Endothelial cell of umbilical vein (primary cell): ENCODE measurements at regions not wholly inside any gene's neighbourhood (a gene's known extent, or its start where the extent isn't known, plus 50 kb on each side); places are given as distances from the start of the nearest gene placed in this dataset.

ENCODE experiments used
- CTCF ChIP-seq, 2 donors: IDR thresholded peaks; 1 replicate in 1 of 2; 2 replicates in 1 of 2; pipeline ENCODE4 v1.5.1; 2011; ENCODE audit warnings: low read length in 2 of 2, mild to moderate bottlenecking in 2 of 2, moderate library complexity in 2 of 2, control low read depth in 1 of 2, inconsistent platforms in 1 of 2, low read depth in 1 of 2; ENCODE audit not compliant: insufficient read depth in 1 of 2; ENCODE audit errors: extremely low read depth in 1 of 2
- POLR2A ChIP-seq: IDR thresholded peaks from 2 replicates; pipeline ENCODE4 v1.6.1; 2012; ENCODE audit warnings: low read depth, mild to moderate bottlenecking, control low read depth, low read length
- POLR2AphosphoS5 ChIP-seq: IDR thresholded peaks from 2 replicates; pipeline ENCODE4 v1.6.1; 2012; ENCODE audit warnings: low read depth, mild to moderate bottlenecking, control low read depth, low read length, moderate library complexity; ENCODE audit not compliant: insufficient read depth

GRCh38 chr10:47207894-47208469 lies 92.0 kb upstream of the GDF10 start:
- TF ChIP-seq CTCF (IDR thresholded peaks at IDR 0.05; ENCODE audit: extremely low read depth in 1 of 2, insufficient read depth in 1 of 2, low read depth in 1 of 2, low read length in 2 of 2) = no peak
- no peak for TF ChIP-seq POLR2A
- no peak for TF ChIP-seq POLR2AphosphoS5
